Central memory CD8-positive, alpha-beta T cell (primary cell): ENCODE measurements at regions not wholly inside any gene's neighbourhood (a gene's known extent, or its start where the extent isn't known, plus 50 kb on each side); places are given as distances from the start of the nearest gene placed in this dataset.
"Not testable (repeated sequence)": the region's sequence is repeated elsewhere in the genome, so short reads cannot be mapped to it uniquely, and the experiment has no call there.

Source experiments
- ATAC-seq: fragments of 150-1000 bp; cut with Tn5 transposase; replicated peaks from 2 replicates; pipeline ENCODE4 v1.10.0; 2022; ENCODE audit warnings: mild to moderate bottlenecking, moderate FRiP score, moderate number of reproducible peaks; ENCODE audit not compliant: poor library complexity, severe bottlenecking; ENCODE audit errors: extremely low read depth
- DNase-seq, 2 donors: peaks; one replicate each; pipeline ENCODE4 v3.0.0; 2021; ENCODE audit warnings: low spot score in 2 of 2
- H3K27ac Mint-ChIP-seq: one replicate; pipeline ENCODE4 v1.8.0; 2022; ENCODE audit warnings: low read depth, mild to moderate bottlenecking, moderate library complexity, mixed read lengths
- H3K27me3 Mint-ChIP-seq: one replicate; pipeline ENCODE4 v1.8.0; 2022; ENCODE audit warnings: mixed read lengths
- H3K36me3 Mint-ChIP-seq: one replicate; pipeline ENCODE4 v1.8.0; 2022; ENCODE audit warnings: mild to moderate bottlenecking, moderate library complexity, mixed read lengths; ENCODE audit not compliant: insufficient read depth
- H3K4me1 Mint-ChIP-seq: one replicate; pipeline ENCODE4 v1.8.0; 2022; ENCODE audit warnings: mixed read lengths
- H3K4me3 Mint-ChIP-seq: one replicate; pipeline ENCODE4 v1.8.0; 2022; ENCODE audit warnings: mild to moderate bottlenecking, moderate library complexity, mixed read lengths
- H3K9me3 Mint-ChIP-seq: one replicate; pipeline ENCODE4 v1.8.0; 2022; ENCODE audit warnings: mixed read lengths

GRCh38 chr7:149334930-149335329 is 72.9 kb downstream of the ZNF783 start:
- no peak for ATAC-seq
- Mint-ChIP-seq H3K9me3 (no peaks in the 10 kb centered on the region), H3K27me3 (peaks cover 48% of the 10 kb centered on the region), H3K36me3 (no peaks in the 10 kb centered on the region), H3K4me1 (no peaks in the 10 kb centered on the region), H3K27ac (no peak overlapping the region), H3K4me3 (no peak overlapping the region)
- DNase-seq = no peak

DNA sequence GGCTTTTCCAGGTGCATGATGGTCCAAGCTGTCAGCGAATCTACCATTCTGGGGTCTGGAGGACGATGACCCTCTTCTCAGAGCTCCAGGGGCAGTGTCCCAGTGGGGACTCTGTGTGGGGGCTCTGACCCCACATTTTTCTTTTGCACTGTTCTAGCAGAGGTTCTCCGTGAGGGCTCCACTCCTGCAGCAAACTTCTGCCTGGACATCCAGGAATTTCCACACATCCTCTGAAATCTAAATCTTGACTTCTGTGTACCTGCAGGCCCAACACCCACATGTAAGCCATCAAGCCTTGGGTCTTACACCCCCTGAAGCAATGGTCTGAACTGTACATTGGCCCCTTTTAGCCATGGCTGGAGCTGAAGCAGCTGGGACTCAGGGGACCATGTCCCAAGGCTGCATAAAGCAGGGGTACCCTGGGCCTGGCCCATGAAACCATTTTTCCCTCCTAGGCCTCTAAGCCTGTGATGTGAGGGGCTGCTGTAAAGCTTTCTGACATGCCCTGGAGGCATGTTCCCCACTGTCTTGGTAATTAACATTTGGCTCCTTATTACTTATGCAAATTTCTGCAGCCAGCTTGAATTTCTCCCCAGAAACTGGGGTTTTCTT is 86.9 kb downstream of the ZNF783 start:
- no peak overlapping the region for H3K4me3 Mint-ChIP-seq
- H3K27me3 Mint-ChIP-seq = peaks cover 63% of the 10 kb centered on the region
- no peaks in the 10 kb centered on the region for H3K4me1 Mint-ChIP-seq
- H3K27ac Mint-ChIP-seq = no peak overlapping the region
- no peak for DNase-seq
- peaks cover 18% of the 10 kb centered on the region for H3K9me3 Mint-ChIP-seq
- no peak for ATAC-seq
- H3K36me3 Mint-ChIP-seq = no peaks in the 10 kb centered on the region

DNA sequence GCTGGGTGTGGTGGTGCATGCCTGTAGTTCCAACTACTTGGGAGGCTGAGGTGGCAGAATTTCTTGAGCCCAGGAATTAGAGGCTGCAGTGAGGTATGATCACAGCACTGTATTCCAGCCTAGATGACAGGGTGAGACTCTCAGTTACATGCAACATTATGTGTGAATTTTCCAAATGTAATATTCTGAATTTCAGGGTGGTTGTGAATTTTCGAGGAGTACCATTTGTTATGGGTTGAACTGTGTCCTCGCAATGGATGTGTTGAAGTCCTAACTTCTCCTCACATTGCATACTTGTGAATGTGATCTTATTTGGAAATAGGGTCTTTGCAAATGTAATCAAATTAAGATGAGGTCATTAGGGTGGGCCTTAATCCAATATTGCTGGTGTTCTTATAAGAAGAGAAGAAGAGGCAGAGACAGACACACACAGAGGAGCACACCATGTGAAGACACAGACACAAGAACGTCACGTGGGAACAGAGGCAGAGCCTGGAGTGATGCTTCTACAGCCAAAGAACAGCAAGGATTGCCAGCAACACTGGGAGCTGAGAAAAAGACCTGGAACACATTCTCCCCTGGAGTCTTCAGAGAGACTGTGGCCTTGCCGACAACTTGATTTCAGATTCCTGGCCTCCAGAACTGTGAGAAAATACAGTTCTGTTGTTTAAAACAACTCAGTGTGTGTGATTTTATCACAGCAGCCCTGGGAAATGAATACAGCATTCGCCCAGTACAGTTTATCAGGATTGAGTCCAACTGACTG is 91.9 kb downstream of the ZNF783 start:
- Mint-ChIP-seq H3K27ac (no peak overlapping the region), H3K27me3 (peaks cover 30% of the 10 kb centered on the region), H3K4me1 (no peaks in the 10 kb centered on the region), H3K36me3 (no peaks in the 10 kb centered on the region), H3K4me3 (no peak overlapping the region), H3K9me3 (peaks cover 8% of the 10 kb centered on the region)
- ATAC-seq (no peak), DNase-seq (no peak)

GRCh38 chr7:149355035-149355389 is 93.0 kb downstream of the ZNF783 start:
- not testable (repeated sequence) for ATAC-seq, H3K9me3 Mint-ChIP-seq, H3K4me3 Mint-ChIP-seq, DNase-seq, H3K27ac Mint-ChIP-seq, H3K4me1 Mint-ChIP-seq, H3K36me3 Mint-ChIP-seq
- peaks cover 33% of the 10 kb centered on the region for H3K27me3 Mint-ChIP-seq

DNA sequence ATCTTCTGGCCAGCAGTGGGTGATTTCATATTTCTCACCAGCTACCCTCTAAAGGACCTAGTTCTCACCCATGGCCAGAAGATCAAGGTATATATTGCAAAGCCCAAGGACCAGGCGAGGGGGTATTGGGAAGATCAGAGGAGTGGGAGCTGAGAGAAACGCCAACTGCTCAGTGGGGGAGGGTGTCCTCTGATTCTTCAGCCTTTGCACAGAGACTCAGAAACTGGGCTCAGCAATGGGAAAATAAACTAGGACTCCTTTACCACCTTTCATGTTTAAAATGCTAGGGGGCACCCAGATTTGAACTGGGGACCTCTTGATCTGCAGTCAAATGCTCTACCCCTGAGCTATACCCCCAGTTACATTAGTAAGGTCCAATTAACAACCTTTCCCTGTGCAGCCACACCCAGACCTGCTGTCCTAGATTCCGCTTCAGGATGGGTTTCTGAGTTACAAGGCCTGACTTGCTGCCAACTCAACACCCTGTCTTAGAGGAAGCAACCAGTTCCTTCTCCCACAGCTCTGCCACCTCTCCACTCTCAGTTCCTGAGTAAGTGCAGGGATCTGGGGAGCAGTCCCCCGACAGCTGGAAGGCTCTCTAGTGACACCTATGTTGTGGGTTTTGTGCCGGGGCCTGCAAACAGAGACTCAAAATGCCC is 93.5 kb downstream of the ZNF783 start:
- ATAC-seq = no peak
- Mint-ChIP-seq H3K36me3 (no peaks in the 10 kb centered on the region), H3K4me1 (no peaks in the 10 kb centered on the region), H3K27ac (no peak overlapping the region), H3K9me3 (peaks cover 7% of the 10 kb centered on the region), H3K4me3 (no peak overlapping the region), H3K27me3 (peaks cover 38% of the 10 kb centered on the region)
- no peak for DNase-seq

DNA sequence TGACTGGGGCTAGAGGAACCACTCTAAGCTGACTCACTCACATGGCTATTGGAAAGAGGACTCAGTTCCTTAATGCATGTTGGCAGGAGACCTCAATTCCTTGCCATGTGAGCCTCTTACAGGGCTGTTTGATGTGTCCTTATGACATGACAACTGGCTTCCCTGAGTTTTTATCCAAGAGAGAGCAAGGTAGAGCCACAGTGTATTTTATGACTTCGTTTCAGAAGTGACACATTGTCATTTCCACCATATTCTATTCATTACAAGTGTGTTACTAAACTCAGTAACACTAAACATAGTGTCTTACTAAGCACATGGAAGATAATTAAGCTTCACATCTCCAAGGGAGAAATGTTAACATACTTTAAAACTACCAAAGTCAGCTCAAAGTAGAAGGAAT is 98.2 kb downstream of the ZNF777 start:
- Mint-ChIP-seq H3K36me3 (no peaks in the 10 kb centered on the region), H3K27me3 (peaks cover 56% of the 10 kb centered on the region), H3K27ac (no peak overlapping the region), H3K4me3 (no peak overlapping the region), H3K9me3 (peaks cover 14% of the 10 kb centered on the region), H3K4me1 (no peaks in the 10 kb centered on the region)
- DNase-seq (no peak), ATAC-seq (no peak)

- no peak for ATAC-seq
- Mint-ChIP-seq H3K27ac (no peak overlapping the region), H3K4me3 (no peak overlapping the region), H3K36me3 (no peaks in the 10 kb centered on the region), H3K27me3 (peaks cover 43% of the 10 kb centered on the region), H3K9me3 (peaks cover 12% of the 10 kb centered on the region), H3K4me1 (no peaks in the 10 kb centered on the region)
- no peak for DNase-seq
Measured at GRCh38 chr7:149367418-149368180, 93.3 kb downstream of the ZNF777 start.

- Mint-ChIP-seq H3K9me3 (peaks cover 19% of the 10 kb centered on the region), H3K27me3 (peaks cover 41% of the 10 kb centered on the region), H3K4me3 (no peak overlapping the region), H3K4me1 (no peaks in the 10 kb centered on the region), H3K27ac (no peak overlapping the region), H3K36me3 (no peaks in the 10 kb centered on the region)
- DNase-seq (no peak), ATAC-seq (no peak)
Measured at GRCh38 chr7:149369497-149369896, 91.4 kb downstream of the ZNF777 start.

- ATAC-seq = no peak
- Mint-ChIP-seq H3K36me3 (no peaks in the 10 kb centered on the region), H3K9me3 (peaks cover 18% of the 10 kb centered on the region), H3K27me3 (peaks cover 37% of the 10 kb centered on the region), H3K27ac (no peak overlapping the region), H3K4me3 (no peak overlapping the region), H3K4me1 (no peaks in the 10 kb centered on the region)
- DNase-seq = no peak
Measured at GRCh38 chr7:149370790-149371189, 90.1 kb downstream of the ZNF777 start.

DNA sequence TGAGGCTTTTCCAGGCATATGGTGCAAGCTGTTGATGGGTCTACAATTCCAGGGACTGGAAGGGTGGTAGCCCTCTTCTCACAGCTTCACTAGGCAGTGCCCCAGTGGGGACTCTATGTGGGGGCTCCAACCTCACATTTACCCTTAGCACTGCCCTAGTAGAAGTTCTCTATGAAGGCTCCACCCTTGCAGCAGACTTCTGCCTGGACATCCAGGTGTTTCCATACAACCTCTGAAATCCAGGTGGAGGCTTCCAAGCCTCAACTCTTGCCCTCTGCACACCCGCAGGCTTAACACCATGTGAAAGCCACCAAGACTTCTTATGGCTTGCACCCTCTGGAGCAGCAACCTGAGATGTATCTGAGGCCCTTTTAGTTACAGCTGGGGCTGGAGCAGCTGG is 87.8 kb downstream of the ZNF777 start:
- DNase-seq = no peak
- Mint-ChIP-seq H3K4me3 (no peak overlapping the region), H3K9me3 (peaks cover 18% of the 10 kb centered on the region), H3K27ac (no peak overlapping the region), H3K4me1 (no peaks in the 10 kb centered on the region), H3K27me3 (peaks cover 36% of the 10 kb centered on the region), H3K36me3 (no peaks in the 10 kb centered on the region)
- no peak for ATAC-seq

DNA sequence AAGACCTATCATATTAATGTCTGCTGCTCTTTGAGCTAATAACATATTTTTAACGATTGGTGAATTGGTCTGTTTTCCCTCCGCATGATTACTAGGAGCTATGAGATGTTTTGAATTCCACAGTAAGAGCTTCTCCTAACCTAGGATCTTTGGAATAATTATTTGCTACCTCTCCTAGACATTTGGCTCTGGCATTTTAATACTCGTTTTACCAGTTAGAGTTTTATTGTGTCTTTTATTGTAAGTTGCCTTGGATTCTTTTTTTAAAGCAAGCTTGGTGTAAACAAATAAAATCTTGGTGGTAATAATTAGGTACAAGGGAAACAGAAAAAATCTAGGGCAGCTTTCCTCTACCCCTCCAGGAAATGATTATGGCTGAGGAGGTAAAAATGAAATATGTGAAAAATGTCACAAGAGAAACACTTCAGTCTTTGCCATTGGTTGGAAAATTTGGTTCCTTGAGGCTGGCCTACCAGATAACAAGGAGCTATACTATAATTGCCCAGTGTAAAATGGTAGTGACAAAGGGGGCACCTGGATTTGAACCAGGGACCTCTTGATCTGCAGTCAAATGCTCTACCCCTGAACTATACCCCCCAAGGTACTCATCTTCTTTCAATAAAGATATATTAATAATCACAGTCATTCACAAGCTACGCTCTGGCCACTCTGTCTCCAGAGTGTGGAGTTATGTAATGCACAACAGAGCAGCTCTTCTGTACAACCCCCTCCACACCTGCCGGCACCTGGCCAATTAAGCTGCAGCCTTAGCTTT is 85.4 kb downstream of the ZNF777 start:
- Mint-ChIP-seq H3K27ac (no peak overlapping the region), H3K9me3 (peaks cover 21% of the 10 kb centered on the region), H3K4me1 (no peaks in the 10 kb centered on the region), H3K4me3 (no peak overlapping the region), H3K27me3 (peaks cover 40% of the 10 kb centered on the region), H3K36me3 (no peaks in the 10 kb centered on the region)
- ATAC-seq (no peak), DNase-seq (no peak)

DNA sequence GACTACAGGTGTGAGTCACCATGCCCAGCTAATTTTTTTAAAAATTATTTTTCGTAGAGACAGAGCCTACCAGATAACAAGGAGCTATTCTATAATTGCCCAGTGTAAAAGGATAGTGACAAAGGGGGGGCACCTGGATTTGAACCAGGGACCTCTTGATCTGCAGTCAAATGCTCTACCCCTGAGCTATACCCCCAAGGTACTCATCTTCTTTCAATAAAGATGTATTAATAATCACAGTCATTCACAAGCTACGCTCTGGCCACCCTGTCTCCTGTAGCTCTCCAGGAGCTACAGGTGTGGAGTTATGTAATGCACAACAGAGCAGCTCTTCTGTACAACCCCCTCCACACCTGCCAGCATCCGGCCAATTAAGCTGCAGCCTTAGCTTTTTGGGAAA is 83.5 kb downstream of the ZNF777 start:
- no peak for ATAC-seq

More for the DNA sequence above, 83.5 kb downstream of the ZNF777 start:
- Mint-ChIP-seq H3K4me3 (no peak overlapping the region), H3K36me3 (no peaks in the 10 kb centered on the region), H3K4me1 (no peaks in the 10 kb centered on the region), H3K27me3 (peaks cover 41% of the 10 kb centered on the region), H3K27ac (no peak overlapping the region), H3K9me3 (peaks cover 21% of the 10 kb centered on the region)
- no peak for DNase-seq
